Stimulated activated CD8-positive, alpha-beta memory T cell treated with anti-CD3 and anti-CD28 coated beads, Interleukin-15, amount 100 ng/mL, for 24 hours (primary cell): ENCODE measurements at regions not wholly inside any gene's neighbourhood (a gene's known extent, or its start where the extent isn't known, plus 50 kb on each side); places are given as distances from the start of the nearest gene placed in this dataset.

Experiments
- DNase-seq: peaks from one replicate; pipeline ENCODE4 v3.0.0-alpha.2; 2020; ENCODE audit warnings: low read depth

GRCh38 chr2:2871480-2872308 is 505.9 kb downstream of the EIPR1 start:
- no peak for DNase-seq

GRCh38 chr2:2870106-2870505 is 507.5 kb downstream of the EIPR1 start:
- no peak for DNase-seq

GRCh38 chr2:2869553-2869952 is 508.1 kb downstream of the EIPR1 start:
- DNase-seq: no peak

- DNase-seq: no peak
These were observed 509.5 kb downstream of the EIPR1 start for GRCh38 chr2:2868085-2868484.

GRCh38 chr2:2867397-2867979 is 510.1 kb downstream of the EIPR1 start:
- no peak for DNase-seq

GRCh38 chr2:2866459-2866858 is 511.2 kb downstream of the EIPR1 start:
- DNase-seq: no peak

GRCh38 chr2:2862386-2862785 is 515.2 kb downstream of the EIPR1 start:
- no peak for DNase-seq

- no peak for DNase-seq
These were observed 515.9 kb downstream of the EIPR1 start for GRCh38 chr2:2861666-2862240.

- DNase-seq: no peak
These were observed 516.9 kb downstream of the EIPR1 start for GRCh38 chr2:2860589-2861300.

GRCh38 chr2:2859732-2860131 is 517.9 kb downstream of the EIPR1 start:
- DNase-seq: no peak

GRCh38 chr2:2859164-2859563 is 518.5 kb downstream of the EIPR1 start:
- no peak for DNase-seq

- DNase-seq: no peak
These were observed 520.7 kb downstream of the EIPR1 start for GRCh38 chr2:2856723-2857415.

- no peak for DNase-seq
These were observed 522.3 kb downstream of the EIPR1 start for GRCh38 chr2:2855297-2855696.

- DNase-seq: no peak
These were observed 522.3 kb upstream of the MYT1L start for GRCh38 chr2:2853346-2853745.

- DNase-seq: no peak
These were observed 521.0 kb upstream of the MYT1L start for GRCh38 chr2:2851806-2852777.

GRCh38 chr2:2851316-2851715 is 520.2 kb upstream of the MYT1L start:
- no peak for DNase-seq

- DNase-seq: no peak
These were observed 519.8 kb upstream of the MYT1L start for GRCh38 chr2:2850859-2851258.

- DNase-seq: no peak
These were observed 519.2 kb upstream of the MYT1L start for GRCh38 chr2:2850218-2850755.

- no peak for DNase-seq
These were observed 518.6 kb upstream of the MYT1L start for GRCh38 chr2:2849464-2850217.
